ENCODE measurements at regions not wholly inside any gene's neighbourhood (a gene's known extent, or its start where the extent isn't known, plus 50 kb on each side); places are given as distances from the start of the nearest gene placed in this dataset.

DNA sequence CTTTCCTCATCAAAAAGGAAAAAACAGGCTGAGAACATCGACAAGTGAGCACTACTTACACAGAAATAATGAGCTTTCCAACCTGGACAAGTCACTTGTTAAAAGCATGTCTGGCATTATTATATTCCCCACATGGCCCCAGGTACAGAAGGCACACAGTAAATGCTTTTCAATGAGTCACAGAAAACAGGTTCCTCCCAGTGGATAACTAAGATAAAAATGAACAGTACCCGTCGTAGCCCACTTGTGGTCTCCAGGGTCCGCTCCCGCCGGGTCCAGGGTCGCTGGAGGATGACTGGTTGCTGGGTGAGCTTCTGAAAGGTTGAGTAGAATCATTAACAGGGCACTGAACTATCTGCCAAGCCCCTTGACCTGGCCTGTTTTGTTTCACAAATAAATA is 186.6 kb downstream of the SIPA1L2 start:
- TF ChIP-seq, protein P1, sequence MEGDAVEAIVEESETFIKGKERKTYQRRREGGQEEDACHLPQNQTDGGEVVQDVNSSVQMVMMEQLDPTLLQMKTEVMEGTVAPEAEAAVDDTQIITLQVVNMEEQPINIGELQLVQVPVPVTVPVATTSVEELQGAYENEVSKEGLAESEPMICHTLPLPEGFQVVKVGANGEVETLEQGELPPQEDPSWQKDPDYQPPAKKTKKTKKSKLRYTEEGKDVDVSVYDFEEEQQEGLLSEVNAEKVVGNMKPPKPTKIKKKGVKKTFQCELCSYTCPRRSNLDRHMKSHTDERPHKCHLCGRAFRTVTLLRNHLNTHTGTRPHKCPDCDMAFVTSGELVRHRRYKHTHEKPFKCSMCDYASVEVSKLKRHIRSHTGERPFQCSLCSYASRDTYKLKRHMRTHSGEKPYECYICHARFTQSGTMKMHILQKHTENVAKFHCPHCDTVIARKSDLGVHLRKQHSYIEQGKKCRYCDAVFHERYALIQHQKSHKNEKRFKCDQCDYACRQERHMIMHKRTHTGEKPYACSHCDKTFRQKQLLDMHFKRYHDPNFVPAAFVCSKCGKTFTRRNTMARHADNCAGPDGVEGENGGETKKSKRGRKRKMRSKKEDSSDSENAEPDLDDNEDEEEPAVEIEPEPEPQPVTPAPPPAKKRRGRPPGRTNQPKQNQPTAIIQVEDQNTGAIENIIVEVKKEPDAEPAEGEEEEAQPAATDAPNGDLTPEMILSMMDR (IDR thresholded peaks at IDR 0.05), result no peak
- TF ChIP-seq POLR2A (IDR thresholded peaks at IDR 0.05; ENCODE audit: low read depth), result no peak
- TF ChIP-seq EP300 (IDR thresholded peaks at IDR 0.05), result no peak

Data from esophagus muscularis mucosa (tissue), 4 donors.